Bronchial epithelial cell (primary cell): ENCODE measurements at regions not wholly inside any gene's neighbourhood (a gene's known extent, or its start where the extent isn't known, plus 50 kb on each side); places are given as distances from the start of the nearest gene placed in this dataset.
A peak's percentile ranks its signal among the peaks of the same experiment; 100 is the strongest.
"Not testable (repeated sequence)": the region's sequence is repeated elsewhere in the genome, so short reads cannot be mapped to it uniquely, and the experiment has no call there.

Experiments
- DNase-seq: peaks from one replicate; pipeline ENCODE4 v3.0.0-alpha.2; 2010; ENCODE audit warnings: low read depth
- FAIRE-seq: peaks from 2 replicates; lab custom pipeline; 2011; peaks lifted over from hg19 to GRCh38; lab: Jason Lieb, UNC
- H3K27me3 ChIP-seq: 2 replicates; pipeline ENCODE4 v1.5.1; 2011; ENCODE audit warnings: low read length; ENCODE audit not compliant: control insufficient read depth, insufficient read depth
- H3K36me3 ChIP-seq: 2 replicates; pipeline ENCODE4 v1.5.1; 2011; ENCODE audit warnings: low read length; ENCODE audit not compliant: control insufficient read depth, insufficient read depth
- H3K4me3 ChIP-seq: 2 replicates; pipeline ENCODE4 v1.5.1; 2011; ENCODE audit warnings: mild to moderate bottlenecking, low read depth, low read length, control low read depth
- TF ChIP-seq, protein P1 (sequence below): IDR thresholded peaks from 2 replicates; pipeline ENCODE4 v1.5.1; 2011; ENCODE audit warnings: mild to moderate bottlenecking, moderate library complexity, low read length, control low read depth, inconsistent platforms; ENCODE audit not compliant: insufficient read depth, severe bottlenecking

DNA sequence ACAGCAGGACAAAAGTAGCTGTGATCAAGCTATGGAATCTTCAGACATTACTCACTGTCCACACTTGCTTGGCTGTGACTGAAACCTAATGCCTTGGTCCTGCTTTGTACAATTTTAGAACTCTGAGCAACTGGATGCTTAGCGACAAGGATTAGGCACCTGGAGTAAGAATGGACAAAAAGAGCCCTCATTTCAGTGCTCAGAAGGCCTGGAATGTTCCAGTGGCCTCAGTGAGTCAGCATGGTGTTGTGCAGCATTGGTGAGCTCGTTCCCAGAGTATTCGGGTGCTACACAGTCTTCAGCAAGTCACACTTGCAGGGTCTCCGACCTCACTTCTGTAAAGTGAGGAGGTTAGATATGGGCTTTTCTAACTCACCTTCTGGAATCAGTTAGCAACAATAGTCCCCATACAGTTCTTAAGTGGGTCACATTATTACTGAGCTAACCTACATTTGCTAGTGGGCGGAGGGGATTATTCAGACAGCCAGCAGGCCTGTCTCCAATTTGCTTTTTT, 108.0 kb upstream of the MDM1 start:
- TF ChIP-seq, protein P1, sequence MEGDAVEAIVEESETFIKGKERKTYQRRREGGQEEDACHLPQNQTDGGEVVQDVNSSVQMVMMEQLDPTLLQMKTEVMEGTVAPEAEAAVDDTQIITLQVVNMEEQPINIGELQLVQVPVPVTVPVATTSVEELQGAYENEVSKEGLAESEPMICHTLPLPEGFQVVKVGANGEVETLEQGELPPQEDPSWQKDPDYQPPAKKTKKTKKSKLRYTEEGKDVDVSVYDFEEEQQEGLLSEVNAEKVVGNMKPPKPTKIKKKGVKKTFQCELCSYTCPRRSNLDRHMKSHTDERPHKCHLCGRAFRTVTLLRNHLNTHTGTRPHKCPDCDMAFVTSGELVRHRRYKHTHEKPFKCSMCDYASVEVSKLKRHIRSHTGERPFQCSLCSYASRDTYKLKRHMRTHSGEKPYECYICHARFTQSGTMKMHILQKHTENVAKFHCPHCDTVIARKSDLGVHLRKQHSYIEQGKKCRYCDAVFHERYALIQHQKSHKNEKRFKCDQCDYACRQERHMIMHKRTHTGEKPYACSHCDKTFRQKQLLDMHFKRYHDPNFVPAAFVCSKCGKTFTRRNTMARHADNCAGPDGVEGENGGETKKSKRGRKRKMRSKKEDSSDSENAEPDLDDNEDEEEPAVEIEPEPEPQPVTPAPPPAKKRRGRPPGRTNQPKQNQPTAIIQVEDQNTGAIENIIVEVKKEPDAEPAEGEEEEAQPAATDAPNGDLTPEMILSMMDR = no peak
- Histone ChIP-seq H3K36me3 (no peaks in the 10 kb centered on the region), H3K4me3 (no peak overlapping the region), H3K27me3 (no peaks in the 10 kb centered on the region)
- FAIRE-seq (no peak), DNase-seq (peak; percentile 76)

DNA sequence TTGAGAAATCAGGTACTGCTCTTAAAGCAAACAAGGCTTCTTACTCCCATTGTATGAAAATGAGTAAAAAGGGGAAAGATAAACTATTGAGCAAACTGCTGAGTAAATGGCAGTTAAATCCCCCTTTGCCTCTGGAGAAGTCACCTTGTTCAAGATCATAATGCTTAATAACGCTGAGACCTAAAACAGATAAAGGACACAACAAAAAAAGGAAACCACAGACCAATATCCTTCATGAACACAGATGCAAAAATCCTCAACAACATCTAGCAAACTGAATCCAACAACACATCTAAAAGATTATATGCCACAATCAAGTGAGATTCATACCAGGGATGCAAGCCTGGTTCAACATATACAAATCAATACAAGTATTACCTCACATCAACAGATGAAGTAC, 109.0 kb upstream of the MDM1 start:
- H3K27me3 ChIP-seq = no peaks in the 10 kb centered on the region
- H3K36me3 ChIP-seq = no peaks in the 10 kb centered on the region
- DNase-seq (no peak), FAIRE-seq (no peak)
- TF ChIP-seq, protein P1 = no peak
- no peak overlapping the region for H3K4me3 ChIP-seq

DNA sequence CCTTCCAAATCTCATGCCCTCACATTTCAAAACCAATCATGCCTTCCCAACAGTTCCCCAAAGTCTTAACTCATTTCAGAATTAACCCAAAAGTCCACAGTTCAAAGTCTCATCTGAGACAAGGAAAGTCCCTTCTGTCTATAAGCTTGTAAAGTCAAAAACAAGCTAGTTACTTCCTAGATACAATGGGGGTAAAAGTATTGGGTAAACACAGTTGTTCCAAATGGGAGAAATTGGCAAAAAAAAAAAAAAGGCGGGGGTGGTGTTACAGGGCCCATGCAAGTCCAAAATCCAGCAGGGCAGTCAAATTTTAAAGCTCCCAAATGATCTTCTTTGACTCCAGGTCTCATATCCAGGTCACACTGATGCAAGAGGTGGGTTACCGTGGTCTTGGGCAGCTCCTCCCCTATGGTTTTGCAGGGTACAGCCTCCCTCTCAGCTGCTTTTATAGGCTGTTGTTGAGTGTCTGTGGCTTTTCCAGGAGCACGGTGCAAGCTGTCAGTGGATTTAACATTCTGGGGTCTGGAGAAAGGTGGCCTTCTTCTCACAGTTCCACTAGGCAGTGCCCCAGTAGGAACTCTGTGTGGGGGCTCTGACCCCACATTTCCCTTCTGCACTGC, 110.3 kb upstream of the MDM1 start:
- DNase-seq, FAIRE-seq, H3K4me3 ChIP-seq, H3K36me3 ChIP-seq, H3K27me3 ChIP-seq: not testable (repeated sequence)

DNA sequence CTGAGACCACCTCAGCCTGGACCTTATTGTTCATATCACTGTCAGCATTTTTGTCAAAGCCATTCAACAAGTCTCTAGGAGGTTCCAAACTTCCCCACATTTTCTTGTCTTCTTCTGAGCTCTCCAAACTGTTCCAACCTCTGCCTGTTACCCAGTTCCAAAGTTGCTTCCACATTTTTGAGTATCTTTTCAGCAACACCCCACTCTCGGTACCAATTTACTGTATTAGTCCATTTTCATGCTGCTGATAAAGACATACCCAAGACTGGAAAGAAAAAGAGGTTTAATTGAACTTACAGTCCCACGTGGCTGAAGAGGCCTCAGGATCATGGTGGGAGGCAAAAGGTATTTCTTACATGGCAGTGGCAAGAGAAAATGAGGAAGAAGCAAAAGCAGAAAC, 111.5 kb upstream of the MDM1 start:
- not testable (repeated sequence) for H3K27me3 ChIP-seq, H3K4me3 ChIP-seq, FAIRE-seq, DNase-seq, H3K36me3 ChIP-seq

DNA sequence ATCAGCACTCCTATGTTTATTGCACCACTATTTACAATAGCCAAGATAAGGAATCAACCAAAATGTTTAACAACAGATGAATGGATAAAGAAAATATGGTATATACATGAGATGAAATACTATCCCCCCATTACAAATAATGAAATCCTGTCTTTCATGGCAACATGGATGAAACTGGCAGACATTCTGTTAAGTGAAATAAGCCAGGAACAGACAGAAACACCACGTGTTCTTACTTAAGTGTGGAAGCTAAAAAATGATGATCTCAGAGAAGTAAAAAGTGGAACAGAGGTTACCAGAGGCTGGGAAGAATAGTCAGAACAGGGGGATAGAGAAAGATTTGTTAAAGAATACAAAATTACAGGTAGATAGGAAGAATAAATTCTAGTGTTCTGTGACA, 113.7 kb upstream of the MDM1 start:
- Histone ChIP-seq H3K27me3 (no peaks in the 10 kb centered on the region), H3K4me3 (no peak overlapping the region), H3K36me3 (no peaks in the 10 kb centered on the region)
- no peak for DNase-seq
- no peak for FAIRE-seq
- TF ChIP-seq, protein P1 = no peak

DNA sequence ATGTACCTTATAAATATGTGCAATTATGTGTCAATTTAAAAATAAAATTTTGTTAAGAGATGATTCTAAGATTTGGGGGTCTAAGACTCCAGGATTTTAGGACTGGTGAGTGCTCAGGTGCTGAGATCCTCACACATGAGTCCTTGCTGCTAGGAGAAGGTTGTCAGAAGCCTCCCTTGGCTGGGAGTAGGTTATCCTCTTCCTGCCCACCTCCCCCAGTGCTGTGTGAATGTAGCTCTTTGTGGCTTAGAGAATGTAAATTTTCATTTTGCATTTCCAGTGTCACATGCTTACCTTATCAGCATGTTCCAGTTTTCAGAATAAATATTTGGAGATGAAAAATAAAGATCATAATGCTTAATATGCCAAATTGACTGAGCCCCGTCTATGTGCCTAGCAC, 114.2 kb upstream of the MDM1 start:
- H3K27me3 ChIP-seq = no peaks in the 10 kb centered on the region
- FAIRE-seq (no peak), DNase-seq (no peak)
- no peak overlapping the region for H3K4me3 ChIP-seq
- TF ChIP-seq, protein P1 = no peak
- H3K36me3 ChIP-seq = no peaks in the 10 kb centered on the region
